ENCODE measurements at regions not wholly inside any gene's neighbourhood (a gene's known extent, or its start where the extent isn't known, plus 50 kb on each side); places are given as distances from the start of the nearest gene placed in this dataset.

GRCh38 chr2:173676647-173677046 lies 288.5 kb downstream of the SP3 start:
- POLR2A ChIA-PET = no interaction called here
- no peaks in the 10 kb centered on the region for H3K36me3 Mint-ChIP-seq (ENCODE audit: low read depth)

GRCh38 chr2:173678186-173678585 lies 287.0 kb downstream of the SP3 start:
- ATAC-seq (no peak), DNase-seq (no peak)
- H3K4me1 Mint-ChIP-seq (ENCODE audit: low read depth) = peaks cover 2% of the 10 kb centered on the region
- H3K36me3 Mint-ChIP-seq (ENCODE audit: low read depth) = no peaks in the 10 kb centered on the region
- H3K4me3 Mint-ChIP-seq = no peak overlapping the region
- ChIA-PET POLR2A (no interaction called here), CTCF (no interaction called here)
- H3K27me3 Mint-ChIP-seq (ENCODE audit: low read depth) = peaks cover 19% of the 10 kb centered on the region
- H3K27ac Mint-ChIP-seq = no peak overlapping the region
- H3K9me3 Mint-ChIP-seq (ENCODE audit: insufficient read depth) = no peaks in the 10 kb centered on the region

More at GRCh38 chr2:173676647-173677046, 288.5 kb downstream of the SP3 start:
- CTCF ChIA-PET = no interaction called here
- Mint-ChIP-seq H3K4me1 (ENCODE audit: low read depth) (peaks cover 2% of the 10 kb centered on the region), H3K4me3 (no peak overlapping the region), H3K27me3 (ENCODE audit: low read depth) (peaks cover 17% of the 10 kb centered on the region), H3K27ac (no peak overlapping the region), H3K9me3 (ENCODE audit: insufficient read depth) (no peaks in the 10 kb centered on the region)
- ATAC-seq = no peak
- no peak for DNase-seq

- H3K9me3 Mint-ChIP-seq (ENCODE audit: insufficient read depth) = no peaks in the 10 kb centered on the region
- ATAC-seq (no peak), DNase-seq (no peak)
- CTCF ChIA-PET = no interaction called here
- no peaks in the 10 kb centered on the region for H3K36me3 Mint-ChIP-seq (ENCODE audit: low read depth)
- H3K4me3 Mint-ChIP-seq = no peak overlapping the region
- POLR2A ChIA-PET = no interaction called here
- peaks cover 2% of the 10 kb centered on the region for H3K4me1 Mint-ChIP-seq (ENCODE audit: low read depth)
- peaks cover 21% of the 10 kb centered on the region for H3K27me3 Mint-ChIP-seq (ENCODE audit: low read depth)
- no peak overlapping the region for H3K27ac Mint-ChIP-seq
Measured at GRCh38 chr2:173680574-173680973, 284.6 kb downstream of the SP3 start.

- ATAC-seq = no peak
- DNase-seq = no peak
- H3K27ac Mint-ChIP-seq = no peak overlapping the region
- no peaks in the 10 kb centered on the region for H3K9me3 Mint-ChIP-seq (ENCODE audit: insufficient read depth)
- ChIA-PET POLR2A (no interaction called here), CTCF (no interaction called here)
- no peaks in the 10 kb centered on the region for H3K4me1 Mint-ChIP-seq (ENCODE audit: low read depth)
- no peaks in the 10 kb centered on the region for H3K36me3 Mint-ChIP-seq (ENCODE audit: low read depth)
- peaks cover 18% of the 10 kb centered on the region for H3K27me3 Mint-ChIP-seq (ENCODE audit: low read depth)
- H3K4me3 Mint-ChIP-seq = no peak overlapping the region
Measured at GRCh38 chr2:173681881-173682650, 283.1 kb downstream of the SP3 start.

- H3K4me3 Mint-ChIP-seq = no peak overlapping the region
- H3K36me3 Mint-ChIP-seq (ENCODE audit: low read depth) = no peaks in the 10 kb centered on the region
- H3K4me1 Mint-ChIP-seq (ENCODE audit: low read depth) = no peaks in the 10 kb centered on the region
- no peak for ATAC-seq
- DNase-seq = no peak
- no peak overlapping the region for H3K27ac Mint-ChIP-seq
- H3K27me3 Mint-ChIP-seq (ENCODE audit: low read depth) = peaks cover 4% of the 10 kb centered on the region
- ChIA-PET CTCF (no interaction called here), POLR2A (no interaction called here)
- no peaks in the 10 kb centered on the region for H3K9me3 Mint-ChIP-seq (ENCODE audit: insufficient read depth)
Measured at GRCh38 chr2:173684896-173685459, 280.2 kb downstream of the SP3 start.

- no peak for DNase-seq
- Mint-ChIP-seq H3K9me3 (ENCODE audit: insufficient read depth) (no peaks in the 10 kb centered on the region), H3K27ac (no peak overlapping the region), H3K4me3 (no peak overlapping the region), H3K36me3 (ENCODE audit: low read depth) (no peaks in the 10 kb centered on the region), H3K4me1 (ENCODE audit: low read depth) (no peaks in the 10 kb centered on the region), H3K27me3 (ENCODE audit: low read depth) (no peaks in the 10 kb centered on the region)
- ATAC-seq = no peak
- ChIA-PET POLR2A (no interaction called here), CTCF (no interaction called here)
Measured at GRCh38 chr2:173690349-173690748, 274.8 kb downstream of the SP3 start.

- no peak overlapping the region for H3K27ac Mint-ChIP-seq
- no peak overlapping the region for H3K4me3 Mint-ChIP-seq
- no peaks in the 10 kb centered on the region for H3K36me3 Mint-ChIP-seq (ENCODE audit: low read depth)
- H3K27me3 Mint-ChIP-seq (ENCODE audit: low read depth) = no peaks in the 10 kb centered on the region
- ATAC-seq (no peak), DNase-seq (no peak)
- no peaks in the 10 kb centered on the region for H3K9me3 Mint-ChIP-seq (ENCODE audit: insufficient read depth)
- no peaks in the 10 kb centered on the region for H3K4me1 Mint-ChIP-seq (ENCODE audit: low read depth)
- POLR2A ChIA-PET = no interaction called here
- CTCF ChIA-PET = no interaction called here
Measured at GRCh38 chr2:173692068-173692467, 273.1 kb downstream of the SP3 start.

- no peaks in the 10 kb centered on the region for H3K27me3 Mint-ChIP-seq (ENCODE audit: low read depth)
- POLR2A ChIA-PET = no interaction called here
- no peak for ATAC-seq
- no peaks in the 10 kb centered on the region for H3K36me3 Mint-ChIP-seq (ENCODE audit: low read depth)
- no peak overlapping the region for H3K27ac Mint-ChIP-seq
- CTCF ChIA-PET = no interaction called here
- H3K4me3 Mint-ChIP-seq = no peak overlapping the region
- no peaks in the 10 kb centered on the region for H3K4me1 Mint-ChIP-seq (ENCODE audit: low read depth)
- DNase-seq = no peak
- no peaks in the 10 kb centered on the region for H3K9me3 Mint-ChIP-seq (ENCODE audit: insufficient read depth)
Measured at GRCh38 chr2:173693044-173693589, 272.1 kb downstream of the SP3 start.

GRCh38 chr2:173696274-173696673 lies 268.9 kb downstream of the SP3 start:
- no peaks in the 10 kb centered on the region for H3K9me3 Mint-ChIP-seq (ENCODE audit: insufficient read depth)
- DNase-seq (no peak), ATAC-seq (no peak)
- ChIA-PET POLR2A (no interaction called here), CTCF (no interaction called here)
- no peaks in the 10 kb centered on the region for H3K27me3 Mint-ChIP-seq (ENCODE audit: low read depth)
- no peaks in the 10 kb centered on the region for H3K4me1 Mint-ChIP-seq (ENCODE audit: low read depth)
- no peak overlapping the region for H3K4me3 Mint-ChIP-seq
- no peaks in the 10 kb centered on the region for H3K36me3 Mint-ChIP-seq (ENCODE audit: low read depth)
- H3K27ac Mint-ChIP-seq = no peak overlapping the region

- ChIA-PET CTCF (no interaction called here), POLR2A (no interaction called here)
- Mint-ChIP-seq H3K9me3 (ENCODE audit: insufficient read depth) (no peaks in the 10 kb centered on the region), H3K4me1 (ENCODE audit: low read depth) (no peaks in the 10 kb centered on the region), H3K27ac (no peak overlapping the region), H3K4me3 (no peak overlapping the region), H3K36me3 (ENCODE audit: low read depth) (no peaks in the 10 kb centered on the region), H3K27me3 (ENCODE audit: low read depth) (no peaks in the 10 kb centered on the region)
- ATAC-seq (no peak), DNase-seq (no peak)
Measured at GRCh38 chr2:173697929-173698328, 267.2 kb downstream of the SP3 start.

GRCh38 chr2:173705656-173706055 lies 259.5 kb downstream of the SP3 start:
- ChIA-PET CTCF (no interaction called here), POLR2A (no interaction called here)
- Mint-ChIP-seq H3K9me3 (ENCODE audit: insufficient read depth) (no peaks in the 10 kb centered on the region), H3K4me3 (no peak overlapping the region), H3K36me3 (ENCODE audit: low read depth) (no peaks in the 10 kb centered on the region), H3K4me1 (ENCODE audit: low read depth) (no peaks in the 10 kb centered on the region), H3K27ac (no peak overlapping the region), H3K27me3 (ENCODE audit: low read depth) (no peaks in the 10 kb centered on the region)
- DNase-seq = no peak
- no peak for ATAC-seq

GRCh38 chr2:173706936-173707335 lies 258.2 kb downstream of the SP3 start:
- CTCF ChIA-PET = no interaction called here
- ATAC-seq (no peak), DNase-seq (no peak)
- H3K9me3 Mint-ChIP-seq (ENCODE audit: insufficient read depth) = no peaks in the 10 kb centered on the region
- POLR2A ChIA-PET = no interaction called here
- H3K27ac Mint-ChIP-seq = no peak overlapping the region
- no peaks in the 10 kb centered on the region for H3K4me1 Mint-ChIP-seq (ENCODE audit: low read depth)
- H3K27me3 Mint-ChIP-seq (ENCODE audit: low read depth) = peaks cover 3% of the 10 kb centered on the region
- no peaks in the 10 kb centered on the region for H3K36me3 Mint-ChIP-seq (ENCODE audit: low read depth)
- H3K4me3 Mint-ChIP-seq = no peak overlapping the region

- no peaks in the 10 kb centered on the region for H3K4me1 Mint-ChIP-seq (ENCODE audit: low read depth)
- no peaks in the 10 kb centered on the region for H3K9me3 Mint-ChIP-seq (ENCODE audit: insufficient read depth)
- no peak for DNase-seq
- POLR2A ChIA-PET = no interaction called here
- ATAC-seq = no peak
- no peaks in the 10 kb centered on the region for H3K36me3 Mint-ChIP-seq (ENCODE audit: low read depth)
- no peak overlapping the region for H3K27ac Mint-ChIP-seq
- peaks cover 3% of the 10 kb centered on the region for H3K27me3 Mint-ChIP-seq (ENCODE audit: low read depth)
- H3K4me3 Mint-ChIP-seq = no peak overlapping the region
- CTCF ChIA-PET = no interaction called here
Measured at GRCh38 chr2:173708806-173709205, 256.4 kb downstream of the SP3 start.
